Calu3 (cell line): ENCODE measurements at regions not wholly inside any gene's neighbourhood (a gene's known extent, or its start where the extent isn't known, plus 50 kb on each side); places are given as distances from the start of the nearest gene placed in this dataset.
A peak's percentile ranks its signal among the peaks of the same experiment; 100 is the strongest.

ENCODE experiments used
- BruUV-seq: library from RNA; stranded (reverse); fragments of 400-500 nt; replicated peaks from 2 replicates; lab custom pipeline; 2021; lab: Mats Ljungman, UMichigan
- CTCF ChIA-PET: fragments of 300-600 bp; sonication (Branson Sonifier 250); formaldehyde crosslinking; loops from one replicate; lab custom pipeline; 2022; ENCODE audit warnings: antibody characterized with exemption; lab: Charles Lee
- DNase-seq: peaks from one replicate; pipeline ENCODE4 v3.0.0; 2022
- H3K27ac Mint-ChIP-seq: one replicate; pipeline ENCODE4 v1.8.0; 2022; ENCODE audit warnings: mixed read lengths; ENCODE audit not compliant: unreplicated experiment
- H3K27me3 Mint-ChIP-seq: one replicate; pipeline ENCODE4 v1.8.0; 2022; ENCODE audit warnings: mixed read lengths; ENCODE audit not compliant: unreplicated experiment
- H3K36me3 Mint-ChIP-seq: one replicate; pipeline ENCODE4 v1.8.0; 2022; ENCODE audit warnings: mild to moderate bottlenecking, moderate library complexity, mixed read lengths; ENCODE audit not compliant: insufficient read depth, unreplicated experiment
- H3K4me1 Mint-ChIP-seq: one replicate; pipeline ENCODE4 v1.8.0; 2022; ENCODE audit warnings: mild to moderate bottlenecking, low read depth, mixed read lengths; ENCODE audit not compliant: unreplicated experiment
- H3K4me3 Mint-ChIP-seq: one replicate; pipeline ENCODE4 v1.8.0; 2022; ENCODE audit warnings: mild to moderate bottlenecking, low read depth, moderate library complexity, mixed read lengths; ENCODE audit not compliant: unreplicated experiment
- H3K9me3 Mint-ChIP-seq: one replicate; pipeline ENCODE4 v1.8.0; 2022; ENCODE audit warnings: low read depth, mixed read lengths; ENCODE audit not compliant: unreplicated experiment
- CTCF ChIP-seq: fragments of 200-600 bp; IDR thresholded peaks from one replicate; pipeline ENCODE4 v1.8.0; 2022; ENCODE audit warnings: antibody characterized with exemption; ENCODE audit not compliant: unreplicated experiment
- intact Hi-C: fragments of 100-400 bp; cut with micrococcal nuclease; formaldehyde crosslinking; loops from one replicate; pipeline ENCODE4 v1.10.0; 2022; ENCODE audit not compliant: unreplicated experiment

DNA sequence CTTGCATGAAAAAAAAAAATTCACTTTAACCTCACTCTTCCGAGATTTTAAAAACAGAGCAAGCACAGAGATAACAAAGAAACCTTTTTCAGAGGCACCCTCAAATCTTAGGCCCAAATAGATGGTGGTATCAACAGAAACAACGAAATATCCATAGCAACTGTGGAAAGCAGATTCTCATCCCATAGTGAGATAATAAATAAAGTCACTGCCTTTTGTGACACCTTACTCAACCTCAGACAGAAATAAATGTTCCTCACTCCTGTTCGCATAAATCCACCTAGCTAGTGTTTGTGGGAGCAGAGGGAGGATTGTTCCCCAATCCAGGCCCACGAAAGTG is 60.9 kb upstream of the RTN4 start:
- H3K4me1 Mint-ChIP-seq = peaks cover 43% of the 10 kb centered on the region
- H3K9me3 Mint-ChIP-seq = no peaks in the 10 kb centered on the region
- no peak overlapping the region for H3K4me3 Mint-ChIP-seq

GRCh38 chr2:55109219-55109891 is 59.1 kb upstream of the RTN4 start:
- peaks cover 6% of the 10 kb centered on the region for H3K36me3 Mint-ChIP-seq
- H3K9me3 Mint-ChIP-seq = no peaks in the 10 kb centered on the region
- H3K27ac Mint-ChIP-seq = peak overlapping the region; percentile 40
- intact Hi-C loops = loop anchor here (1.0 kb wide), 1 partner anchor 25 kb away; no protein-coding TSS in a partner anchor
- H3K4me1 Mint-ChIP-seq = peaks cover 25% of the 10 kb centered on the region
- CTCF ChIA-PET = interaction anchor here (0.9 to 1.2 kb wide), 2 partner anchors 9 to 12 kb away, joined by 5 read pairs; no protein-coding TSS in a partner anchor
- no peak for TF ChIP-seq CTCF
- no peak overlapping the region for H3K4me3 Mint-ChIP-seq
- DNase-seq = peak; percentile 20
- no TSS peak for BruUV-seq
- H3K27me3 Mint-ChIP-seq = no peaks in the 10 kb centered on the region

More for the DNA sequence above, 60.9 kb upstream of the RTN4 start:
- CTCF ChIA-PET = no interaction called here
- intact Hi-C loops = no loop called here
- Mint-ChIP-seq H3K36me3 (peaks cover 6% of the 10 kb centered on the region), H3K27me3 (no peaks in the 10 kb centered on the region), H3K27ac (no peak overlapping the region)
- BruUV-seq = no TSS peak
- no peak for TF ChIP-seq CTCF
- DNase-seq = no peak

GRCh38 chr2:55108456-55109160 is 58.4 kb upstream of the RTN4 start:
- Mint-ChIP-seq H3K4me3 (no peak overlapping the region), H3K4me1 (peaks cover 24% of the 10 kb centered on the region), H3K9me3 (no peaks in the 10 kb centered on the region), H3K27me3 (no peaks in the 10 kb centered on the region), H3K36me3 (peaks cover 6% of the 10 kb centered on the region), H3K27ac (no peak overlapping the region)
- TF ChIP-seq CTCF = no peak
- DNase-seq = no peak
- CTCF ChIA-PET = interaction anchor here (0.6 to 1.2 kb wide), 3 partner anchors 8 to 89 kb away, joined by 3 to 5 read pairs (median 3); no protein-coding TSS in a partner anchor
- BruUV-seq = no TSS peak
- intact Hi-C loops = loop anchor here (1.0 kb wide), 1 partner anchor 26 kb away; no protein-coding TSS in a partner anchor

DNA sequence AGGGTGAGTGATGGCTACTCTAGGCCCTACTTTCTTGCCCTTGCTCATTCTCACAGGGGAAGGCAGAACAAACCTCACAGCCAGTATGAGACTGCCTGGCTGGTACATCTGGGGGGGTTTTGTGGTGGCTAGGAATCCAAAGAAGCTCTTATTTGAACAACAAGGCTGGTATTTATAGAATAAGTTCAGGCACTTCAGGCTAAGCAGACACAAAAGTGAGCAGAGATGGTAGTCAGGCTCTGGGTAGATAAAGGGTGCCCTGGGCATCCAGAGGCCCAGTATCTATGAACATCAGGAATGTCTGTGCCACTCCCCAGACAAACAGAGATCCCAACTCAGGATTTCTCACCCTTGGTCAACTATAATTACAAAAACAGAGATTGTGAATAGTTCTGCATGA is 57.2 kb upstream of the RTN4 start:
- CTCF ChIA-PET = interaction anchor here (0.7 kb wide), 1 partner anchor 16 kb away, joined by 6 read pairs; no protein-coding TSS in a partner anchor
- intact Hi-C loops = no loop called here
- Mint-ChIP-seq H3K4me1 (peaks cover 24% of the 10 kb centered on the region), H3K4me3 (no peak overlapping the region), H3K9me3 (no peaks in the 10 kb centered on the region), H3K27me3 (no peaks in the 10 kb centered on the region), H3K36me3 (peaks cover 6% of the 10 kb centered on the region), H3K27ac (no peak overlapping the region)
- no peak for DNase-seq
- no TSS peak for BruUV-seq
- TF ChIP-seq CTCF = no peak
